ENCODE measurements at regions not wholly inside any gene's neighbourhood (a gene's known extent, or its start where the extent isn't known, plus 50 kb on each side); places are given as distances from the start of the nearest gene placed in this dataset.

DNA sequence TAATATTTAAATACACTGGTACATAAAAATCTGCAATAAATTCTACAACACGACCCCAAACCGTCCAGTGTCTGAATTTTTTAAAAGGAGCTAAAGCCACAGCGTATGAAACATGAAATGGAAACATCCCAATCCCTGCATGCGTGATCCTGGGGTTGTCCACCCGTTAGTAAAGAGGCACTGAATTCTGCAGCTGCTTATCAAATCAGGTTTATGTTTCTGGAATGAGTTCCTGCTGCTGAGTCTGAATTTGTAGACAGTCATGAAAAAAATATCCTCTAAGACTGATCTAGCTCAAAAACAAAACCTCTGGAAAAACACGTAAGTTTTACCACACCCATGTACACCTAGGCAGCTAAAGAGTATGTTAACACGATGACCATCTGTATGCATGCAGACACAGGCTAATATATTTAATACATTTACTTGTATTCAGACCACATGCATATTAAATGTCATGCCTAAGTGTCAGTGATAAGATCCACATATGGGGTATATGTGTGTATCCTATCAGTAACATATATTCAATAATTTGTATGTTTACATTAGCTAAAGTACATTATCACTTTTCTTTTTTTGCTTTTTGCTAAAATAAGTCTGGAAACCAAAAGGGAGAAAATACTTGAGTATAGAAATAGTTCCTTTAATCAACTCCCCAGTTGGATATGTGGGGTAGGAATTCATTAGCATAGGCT, 420.5 kb upstream of the PSMD7 start:
- peaks cover 17% of the 10 kb centered on the region for H3K27me3 ChIP-seq
- 66% methylated on average over 7 of the region's 7 CpGs for WGBS
- no peaks in the 10 kb centered on the region for H3K4me1 ChIP-seq
- H3K4me3 ChIP-seq = no peak overlapping the region
- TF ChIP-seq POLR2AphosphoS5 (IDR thresholded peaks at IDR 0.05) (no peak), CTCF (IDR thresholded peaks at IDR 0.05) (no peak), EP300 (IDR thresholded peaks at IDR 0.05) (no peak), POLR2A (IDR thresholded peaks at IDR 0.05) (no peak)
- no peaks in the 10 kb centered on the region for H3K9me3 ChIP-seq
- no peaks in the 10 kb centered on the region for H3K36me3 ChIP-seq
- no peak overlapping the region for H3K27ac ChIP-seq
- DNase-seq (ENCODE audit: low spot score in 2 of 2) = no peak

- no peaks in the 10 kb centered on the region for H3K9me3 ChIP-seq
- H3K27me3 ChIP-seq = peaks cover 6% of the 10 kb centered on the region
Measured at GRCh38 chr16:73874324-73874723, 422.3 kb upstream of the PSMD7 start.

GRCh38 chr16:73873643-73874042, 423.0 kb upstream of the PSMD7 start:
- TF ChIP-seq CTCF (IDR thresholded peaks at IDR 0.05) = no peak
- TF ChIP-seq EP300 (IDR thresholded peaks at IDR 0.05) = no peak
- TF ChIP-seq POLR2AphosphoS5 (IDR thresholded peaks at IDR 0.05) = no peak
- TF ChIP-seq POLR2A (IDR thresholded peaks at IDR 0.05) = no peak
- Histone ChIP-seq H3K27me3 (peaks cover 6% of the 10 kb centered on the region), H3K4me1 (no peaks in the 10 kb centered on the region), H3K27ac (no peak overlapping the region), H3K36me3 (no peaks in the 10 kb centered on the region), H3K9me3 (no peaks in the 10 kb centered on the region), H3K4me3 (no peak overlapping the region)
- DNase-seq (ENCODE audit: low spot score in 2 of 2) = no peak
- WGBS = 7% methylated on average over 2 of the region's 2 CpGs

More at GRCh38 chr16:73874324-73874723, 422.3 kb upstream of the PSMD7 start:
- DNase-seq (ENCODE audit: low spot score in 2 of 2) = no peak
- TF ChIP-seq CTCF (IDR thresholded peaks at IDR 0.05) = no peak
- no peak for TF ChIP-seq POLR2A (IDR thresholded peaks at IDR 0.05)
- no peak for TF ChIP-seq POLR2AphosphoS5 (IDR thresholded peaks at IDR 0.05)
- TF ChIP-seq EP300 (IDR thresholded peaks at IDR 0.05) = no peak
- 18% methylated on average over 3 of the region's 3 CpGs for WGBS
- no peaks in the 10 kb centered on the region for H3K36me3 ChIP-seq
- H3K27ac ChIP-seq = no peak overlapping the region
- no peaks in the 10 kb centered on the region for H3K4me1 ChIP-seq
- H3K4me3 ChIP-seq = no peak overlapping the region

DNA sequence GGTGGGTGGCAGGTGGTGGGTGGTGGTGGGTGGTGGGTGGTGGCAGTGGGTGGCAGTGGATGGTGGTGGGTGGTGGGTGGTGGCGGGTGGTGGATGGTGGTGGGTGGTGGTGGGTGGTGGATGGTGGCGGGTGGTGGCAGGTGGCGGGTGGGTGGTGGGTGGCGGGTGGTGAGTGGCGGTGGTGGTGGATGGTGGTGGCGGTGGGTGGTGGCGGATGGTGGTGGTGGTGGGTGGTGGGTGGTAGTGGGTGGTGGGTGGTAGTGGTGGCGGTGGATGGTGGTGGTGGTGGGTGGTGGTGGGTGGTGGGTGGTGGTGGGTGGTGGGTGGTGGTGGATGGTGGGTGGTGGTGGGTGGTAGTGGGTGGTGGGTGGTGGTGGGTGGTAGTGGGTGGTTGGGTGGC, 423.8 kb upstream of the PSMD7 start:
- DNase-seq (ENCODE audit: low spot score in 2 of 2) = no peak
- Histone ChIP-seq H3K4me1 (no peaks in the 10 kb centered on the region), H3K4me3 (no peak overlapping the region), H3K9me3 (no peaks in the 10 kb centered on the region), H3K27me3 (peaks cover 6% of the 10 kb centered on the region), H3K27ac (no peak overlapping the region), H3K36me3 (no peaks in the 10 kb centered on the region)
- TF ChIP-seq EP300 (IDR thresholded peaks at IDR 0.05) (no peak), CTCF (IDR thresholded peaks at IDR 0.05) (no peak), POLR2AphosphoS5 (IDR thresholded peaks at IDR 0.05) (no peak), POLR2A (IDR thresholded peaks at IDR 0.05) (no peak)
- 100% methylated on average over 1 of the region's 8 CpGs for WGBS

GRCh38 chr16:73871088-73871733, 425.4 kb upstream of the PSMD7 start:
- Histone ChIP-seq H3K27ac (no peak overlapping the region), H3K36me3 (no peaks in the 10 kb centered on the region), H3K9me3 (no peaks in the 10 kb centered on the region), H3K4me3 (no peak overlapping the region), H3K27me3 (peaks cover 6% of the 10 kb centered on the region), H3K4me1 (no peaks in the 10 kb centered on the region)
- TF ChIP-seq EP300 (IDR thresholded peaks at IDR 0.05) (no peak), POLR2AphosphoS5 (IDR thresholded peaks at IDR 0.05) (no peak), POLR2A (IDR thresholded peaks at IDR 0.05) (no peak), CTCF (IDR thresholded peaks at IDR 0.05) (no peak)
- DNase-seq (ENCODE audit: low spot score in 2 of 2) = no peak
- WGBS = 82% methylated on average over 6 of the region's 6 CpGs

Data from suprapubic skin (tissue), 4 donors.